Type B pancreatic cell (in vitro differentiated cells): ENCODE measurements at regions not wholly inside any gene's neighbourhood (a gene's known extent, or its start where the extent isn't known, plus 50 kb on each side); places are given as distances from the start of the nearest gene placed in this dataset.

Source experiments
- DNase-seq: peaks from one replicate; pipeline ENCODE4 v3.0.0; 2021; ENCODE audit warnings: mixed read lengths; ENCODE audit not compliant: unreplicated experiment; ENCODE audit errors: extremely low spot score
- H3K27ac Mint-ChIP-seq: 2 replicates; pipeline ENCODE4 v1.8.0; 2021; ENCODE audit warnings: mild to moderate bottlenecking, mixed read lengths
- H3K27me3 Mint-ChIP-seq: 2 replicates; pipeline ENCODE4 v1.8.0; 2021; ENCODE audit warnings: mixed read lengths
- H3K36me3 Mint-ChIP-seq: 2 replicates; pipeline ENCODE4 v1.8.0; 2021; ENCODE audit warnings: mixed read lengths
- H3K4me1 Mint-ChIP-seq: one replicate; pipeline ENCODE4 v1.8.0; 2021; ENCODE audit warnings: mixed read lengths; ENCODE audit not compliant: unreplicated experiment
- H3K4me3 Mint-ChIP-seq: 2 replicates; pipeline ENCODE4 v1.8.0; 2021; ENCODE audit warnings: mild to moderate bottlenecking, mixed read lengths
- H3K9me3 Mint-ChIP-seq: 2 replicates; pipeline ENCODE4 v1.8.0; 2021; ENCODE audit warnings: mixed read lengths
- TF ChIP-seq, protein P1 (sequence below): fragments of 200-600 bp; sonication (generic); conservative IDR thresholded peaks from 2 replicates; pipeline ENCODE4 v1.5.0; 2021; ENCODE audit warnings: antibody characterized with exemption, mild to moderate bottlenecking

DNA sequence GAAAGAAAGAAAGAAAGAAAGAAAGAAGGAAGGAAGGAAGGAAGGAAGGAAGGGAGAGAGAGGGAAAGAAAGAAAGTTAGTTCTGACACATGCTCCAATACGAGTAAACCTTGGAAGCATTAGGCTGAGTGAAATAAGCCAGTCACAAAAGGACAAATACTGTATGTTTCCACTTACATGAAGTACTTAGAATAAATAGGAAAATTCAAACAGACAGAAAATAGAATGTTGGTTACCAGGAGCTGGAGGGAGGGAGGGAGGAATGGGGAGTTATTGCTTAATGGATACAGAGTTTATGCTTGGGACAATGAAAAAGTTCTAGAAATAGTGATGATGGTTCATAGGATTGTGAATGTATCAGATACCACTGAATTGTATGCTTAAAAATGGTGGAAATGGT lies 75.2 kb upstream of the CDH4 start:
- Mint-ChIP-seq H3K4me1 (peaks cover 8% of the 10 kb centered on the region), H3K4me3 (no peak overlapping the region), H3K27ac (no peak overlapping the region), H3K9me3 (no peaks in the 10 kb centered on the region), H3K27me3 (peaks cover 11% of the 10 kb centered on the region), H3K36me3 (no peaks in the 10 kb centered on the region)
- TF ChIP-seq, protein P1, sequence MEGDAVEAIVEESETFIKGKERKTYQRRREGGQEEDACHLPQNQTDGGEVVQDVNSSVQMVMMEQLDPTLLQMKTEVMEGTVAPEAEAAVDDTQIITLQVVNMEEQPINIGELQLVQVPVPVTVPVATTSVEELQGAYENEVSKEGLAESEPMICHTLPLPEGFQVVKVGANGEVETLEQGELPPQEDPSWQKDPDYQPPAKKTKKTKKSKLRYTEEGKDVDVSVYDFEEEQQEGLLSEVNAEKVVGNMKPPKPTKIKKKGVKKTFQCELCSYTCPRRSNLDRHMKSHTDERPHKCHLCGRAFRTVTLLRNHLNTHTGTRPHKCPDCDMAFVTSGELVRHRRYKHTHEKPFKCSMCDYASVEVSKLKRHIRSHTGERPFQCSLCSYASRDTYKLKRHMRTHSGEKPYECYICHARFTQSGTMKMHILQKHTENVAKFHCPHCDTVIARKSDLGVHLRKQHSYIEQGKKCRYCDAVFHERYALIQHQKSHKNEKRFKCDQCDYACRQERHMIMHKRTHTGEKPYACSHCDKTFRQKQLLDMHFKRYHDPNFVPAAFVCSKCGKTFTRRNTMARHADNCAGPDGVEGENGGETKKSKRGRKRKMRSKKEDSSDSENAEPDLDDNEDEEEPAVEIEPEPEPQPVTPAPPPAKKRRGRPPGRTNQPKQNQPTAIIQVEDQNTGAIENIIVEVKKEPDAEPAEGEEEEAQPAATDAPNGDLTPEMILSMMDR: no peak
- DNase-seq: no peak

DNA sequence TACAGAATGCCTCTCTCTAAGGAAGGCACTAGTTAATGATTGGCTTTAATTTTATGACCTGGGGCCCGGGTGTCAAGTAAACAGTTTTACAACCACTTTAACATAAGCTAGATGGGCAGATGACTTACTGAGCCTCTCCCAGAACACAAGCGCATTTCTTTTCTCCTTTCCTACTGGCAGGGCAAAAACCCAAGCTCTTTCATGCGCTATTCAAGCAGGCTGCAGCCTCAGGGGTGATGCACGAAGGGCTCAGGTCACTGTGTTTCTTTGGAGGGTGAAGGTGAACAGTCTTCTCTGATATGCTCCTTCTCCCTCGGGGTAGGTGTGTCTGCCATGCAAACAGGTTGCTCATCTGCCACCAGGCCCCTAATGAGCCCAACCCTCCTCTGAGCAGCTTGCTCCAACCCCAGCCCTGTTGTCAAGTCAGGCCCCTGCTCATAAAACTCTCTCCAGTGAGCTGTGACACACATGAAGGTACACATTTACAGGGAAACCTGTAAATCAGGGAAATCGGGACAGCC lies 73.5 kb upstream of the CDH4 start:
- H3K27ac Mint-ChIP-seq: peak overlapping the region; percentile 71
- no peak for DNase-seq
- H3K9me3 Mint-ChIP-seq: no peaks in the 10 kb centered on the region
- peaks cover 8% of the 10 kb centered on the region for H3K4me1 Mint-ChIP-seq
- TF ChIP-seq, protein P1: no peak
- no peak overlapping the region for H3K4me3 Mint-ChIP-seq
- H3K36me3 Mint-ChIP-seq: no peaks in the 10 kb centered on the region
- peaks cover 8% of the 10 kb centered on the region for H3K27me3 Mint-ChIP-seq

DNA sequence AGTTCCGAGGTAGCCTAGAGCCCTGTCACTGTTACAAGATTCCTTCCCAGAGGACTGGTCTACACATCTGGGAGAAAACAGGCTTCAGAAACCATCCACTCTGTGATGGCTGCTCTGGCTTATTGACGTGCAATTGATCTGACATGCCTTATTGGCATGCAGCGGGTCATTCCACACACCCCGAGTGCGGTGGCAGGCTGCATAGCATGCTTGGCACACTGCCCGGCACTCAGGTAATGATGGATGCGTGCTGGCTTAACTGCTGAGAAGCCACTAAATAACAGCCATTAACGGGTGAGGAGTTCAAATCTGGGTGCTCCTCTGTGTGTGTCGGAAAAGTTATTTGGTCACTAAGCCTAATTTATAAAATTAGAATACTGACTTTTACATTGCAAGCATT lies 67.9 kb upstream of the CDH4 start:
- TF ChIP-seq, protein P1: no peak
- peaks cover 3% of the 10 kb centered on the region for H3K9me3 Mint-ChIP-seq
- no peaks in the 10 kb centered on the region for H3K36me3 Mint-ChIP-seq
- H3K4me3 Mint-ChIP-seq: no peak overlapping the region
- H3K27ac Mint-ChIP-seq: no peak overlapping the region
- peaks cover 11% of the 10 kb centered on the region for H3K27me3 Mint-ChIP-seq
- H3K4me1 Mint-ChIP-seq: peaks cover 7% of the 10 kb centered on the region
- no peak for DNase-seq

DNA sequence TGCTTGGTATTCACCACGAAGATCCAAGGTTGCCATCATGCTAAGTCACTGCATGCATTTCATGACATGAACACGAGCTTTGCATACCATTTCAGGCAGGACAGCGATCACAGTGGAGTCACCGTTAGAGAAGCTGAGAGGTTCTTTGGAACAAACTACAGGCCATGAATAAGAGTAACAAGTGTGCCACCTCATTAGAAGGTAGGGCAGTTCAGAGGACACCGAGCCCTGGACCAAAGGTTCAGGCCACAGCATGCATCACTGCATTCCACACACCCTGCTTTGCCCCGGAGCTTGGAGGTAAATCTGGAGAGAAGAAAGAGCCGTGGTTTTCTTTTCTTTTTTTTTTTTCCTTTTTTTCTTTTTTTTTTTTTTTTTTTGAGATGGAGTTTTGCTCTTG lies 66.9 kb upstream of the CDH4 start:
- TF ChIP-seq, protein P1: no peak
- Mint-ChIP-seq H3K27me3 (peaks cover 9% of the 10 kb centered on the region), H3K9me3 (peaks cover 3% of the 10 kb centered on the region), H3K27ac (peak overlapping the region; percentile 45), H3K4me1 (peaks cover 7% of the 10 kb centered on the region), H3K36me3 (no peaks in the 10 kb centered on the region), H3K4me3 (peak overlapping the region; percentile 19)
- no peak for DNase-seq

DNA sequence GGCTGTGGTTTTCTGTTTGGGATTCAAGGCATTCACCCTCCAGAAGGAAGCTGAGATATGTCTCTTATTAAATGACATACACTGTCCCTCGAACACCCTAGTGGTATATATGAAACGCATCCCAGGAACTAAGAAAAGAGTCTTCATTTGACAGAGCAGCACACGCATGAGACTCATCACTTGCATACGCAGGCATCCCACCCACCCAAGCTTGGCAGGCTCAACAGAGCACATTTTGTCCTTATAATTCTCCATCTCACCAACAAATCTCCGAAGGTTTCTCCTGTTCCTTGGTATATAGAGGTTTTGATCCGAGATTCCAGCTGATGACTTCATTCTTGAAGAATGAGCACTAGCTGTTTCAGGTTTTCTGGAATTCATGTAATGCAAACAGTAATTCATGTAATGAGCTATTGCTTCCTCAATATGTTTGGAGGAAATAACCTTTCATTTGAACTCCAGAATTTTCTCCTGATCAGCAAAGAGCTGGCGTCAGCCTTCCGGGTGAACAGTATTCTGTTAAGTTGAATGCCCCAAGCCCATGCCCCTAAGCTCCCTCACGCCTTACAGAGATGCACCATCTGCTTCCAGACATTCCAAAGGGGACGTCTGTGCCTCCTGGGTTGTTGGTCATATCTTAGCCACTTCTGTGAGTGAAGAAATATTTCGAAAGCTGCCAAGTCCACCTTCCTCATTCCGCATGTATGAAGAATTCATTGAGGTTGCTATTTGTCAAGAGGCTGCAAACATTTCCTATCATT lies 66.0 kb upstream of the CDH4 start:
- Mint-ChIP-seq H3K27me3 (peaks cover 7% of the 10 kb centered on the region), H3K27ac (peak overlapping the region; percentile 79), H3K4me3 (peak overlapping the region; percentile 15), H3K9me3 (peaks cover 3% of the 10 kb centered on the region), H3K4me1 (peaks cover 7% of the 10 kb centered on the region), H3K36me3 (no peaks in the 10 kb centered on the region)
- DNase-seq: no peak
- TF ChIP-seq, protein P1: no peak
